COR-L47 (cell line): ENCODE measurements at regions not wholly inside any gene's neighbourhood (a gene's known extent, or its start where the extent isn't known, plus 50 kb on each side); places are given as distances from the start of the nearest gene placed in this dataset.
"Not testable (repeated sequence)": the region's sequence is repeated elsewhere in the genome, so short reads cannot be mapped to it uniquely, and the experiment has no call there.

Experiments
- DNase-seq: peaks from one replicate; lab custom pipeline; 2025; lab: John Stamatoyannopoulos, UW

DNA sequence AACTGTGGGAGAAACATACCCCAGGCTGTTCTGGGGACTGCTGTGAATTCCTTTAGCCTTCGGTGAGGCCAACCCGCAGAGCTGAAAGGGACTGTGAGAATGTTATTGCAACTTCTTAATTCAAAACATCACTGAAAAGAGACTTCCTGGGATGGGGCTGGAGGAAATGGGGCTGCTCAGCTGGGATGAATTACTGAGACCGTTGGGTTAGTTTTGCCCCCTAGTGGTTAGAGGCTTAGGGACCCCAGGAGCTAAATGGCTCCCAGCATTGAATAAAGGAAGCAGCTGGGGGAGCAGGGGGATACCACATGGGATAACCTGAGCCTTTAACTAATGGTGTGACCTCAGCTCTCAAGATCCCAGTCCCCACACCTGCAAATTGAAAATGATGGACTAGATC is 941.1 kb upstream of the FANCL start:
- no peak for DNase-seq

- DNase-seq, result no peak
Observed at GRCh38 chr2:59181347-59181746, 940.2 kb upstream of the FANCL start.

DNA sequence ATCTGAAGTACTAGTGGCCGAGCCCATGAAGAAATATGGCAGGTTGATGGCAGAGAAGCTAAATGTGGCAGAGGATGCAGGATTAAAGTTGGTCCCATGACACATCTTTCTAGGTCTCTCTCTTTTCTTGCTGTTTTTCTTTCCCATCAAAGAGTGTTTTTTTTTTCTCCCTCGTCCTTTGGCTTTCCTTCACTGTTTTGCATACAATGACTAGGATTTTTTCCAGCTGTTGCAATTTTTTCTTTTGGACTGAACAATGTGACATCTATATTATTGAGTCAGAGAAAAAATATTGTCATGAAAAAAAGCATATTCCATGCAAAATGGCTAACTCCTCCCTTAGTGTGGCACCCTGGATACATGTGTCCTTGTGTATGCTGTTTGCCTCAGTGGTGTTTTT is 939.5 kb upstream of the FANCL start:
- no peak for DNase-seq

- DNase-seq, result no peak
Observed at GRCh38 chr2:59180111-59180510, 939.0 kb upstream of the FANCL start.

DNA sequence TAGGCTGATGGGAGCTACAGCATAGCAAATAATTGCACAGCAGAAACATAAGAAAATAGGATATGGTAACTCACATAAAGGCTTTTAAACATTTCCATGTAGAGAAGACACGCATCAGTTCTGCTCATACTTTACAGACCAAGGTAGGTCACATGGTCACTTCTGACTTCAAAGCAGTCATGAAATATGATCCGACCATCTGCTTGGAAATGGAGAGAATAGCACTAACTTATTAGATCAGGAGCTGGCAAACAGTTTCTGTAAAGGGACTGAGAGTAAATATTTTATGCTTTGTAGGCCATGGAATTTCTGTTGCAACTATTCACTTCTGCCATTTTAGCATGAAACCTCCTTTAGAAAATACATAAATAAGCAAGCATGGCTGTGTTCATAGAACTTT is 936.6 kb upstream of the FANCL start:
- DNase-seq, result no peak

- no peak for DNase-seq
Observed at GRCh38 chr2:59176737-59177136, 935.6 kb upstream of the FANCL start.

GRCh38 chr2:59174536-59175243 is 933.6 kb upstream of the FANCL start:
- no peak for DNase-seq

DNA sequence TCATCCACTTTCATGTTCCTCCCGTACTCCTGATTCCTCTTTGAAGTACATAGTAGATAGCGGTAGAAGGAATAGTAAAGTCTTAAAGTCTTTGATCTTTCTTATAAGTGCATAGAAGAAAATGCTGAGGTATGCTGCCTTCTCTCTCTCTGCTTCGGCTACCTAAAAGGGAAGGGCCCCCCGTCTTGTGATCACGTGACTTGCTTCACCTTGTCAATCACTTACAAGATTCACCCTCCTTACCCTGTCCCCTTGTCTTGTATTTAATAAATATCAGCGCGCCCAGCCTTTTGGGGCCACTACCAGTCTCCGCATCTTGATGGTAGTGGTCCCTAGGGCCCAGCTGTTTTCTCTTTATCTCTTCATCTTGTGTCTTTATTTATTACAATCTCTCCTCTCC is 932.2 kb upstream of the FANCL start:
- DNase-seq, result no peak

- DNase-seq, result no peak
Observed at GRCh38 chr2:59171019-59171418, 929.9 kb upstream of the FANCL start.

GRCh38 chr2:59168766-59169165 is 927.6 kb upstream of the FANCL start:
- DNase-seq, result no peak

DNA sequence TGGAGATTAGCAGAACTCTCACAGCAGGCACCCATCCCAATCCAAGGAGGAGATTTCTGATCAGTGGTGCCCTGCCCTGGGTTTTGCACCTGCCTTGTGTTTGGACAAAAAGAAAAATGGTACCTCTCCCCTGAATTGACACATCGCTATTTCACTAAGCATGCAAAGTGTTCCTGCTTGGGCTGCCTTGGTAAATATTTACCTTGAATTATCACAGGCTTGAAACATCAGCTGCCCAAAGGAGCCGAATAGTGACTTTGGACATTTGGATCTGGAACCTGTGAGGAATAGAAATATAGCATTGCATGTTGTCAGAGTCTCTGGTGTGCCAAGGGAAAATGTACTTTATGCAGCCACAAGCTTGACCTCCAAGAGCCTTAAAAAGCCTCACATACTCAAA is 926.4 kb upstream of the FANCL start:
- DNase-seq, result peak; percentile 59

GRCh38 chr2:59157908-59158307 is 916.8 kb upstream of the FANCL start:
- DNase-seq, result not testable (repeated sequence)

DNA sequence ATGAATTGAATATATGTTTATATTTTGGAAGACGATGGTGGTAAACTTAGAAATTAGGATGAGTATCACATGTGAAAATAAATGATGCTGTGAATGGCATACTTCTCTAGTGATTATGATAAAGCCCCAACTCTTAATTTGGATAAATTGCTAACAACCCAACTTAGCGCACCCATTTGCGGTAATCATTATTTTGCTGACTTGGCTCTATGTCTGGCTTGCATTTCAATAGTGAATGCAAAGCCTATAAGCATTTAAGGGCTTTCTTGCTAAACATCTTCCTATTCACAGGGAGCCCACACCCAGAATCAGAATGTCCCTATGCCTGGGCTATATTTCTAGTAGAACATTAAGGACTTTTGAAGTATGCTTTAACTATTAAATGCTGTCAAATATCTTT is 910.7 kb upstream of the FANCL start:
- no peak for DNase-seq

DNA sequence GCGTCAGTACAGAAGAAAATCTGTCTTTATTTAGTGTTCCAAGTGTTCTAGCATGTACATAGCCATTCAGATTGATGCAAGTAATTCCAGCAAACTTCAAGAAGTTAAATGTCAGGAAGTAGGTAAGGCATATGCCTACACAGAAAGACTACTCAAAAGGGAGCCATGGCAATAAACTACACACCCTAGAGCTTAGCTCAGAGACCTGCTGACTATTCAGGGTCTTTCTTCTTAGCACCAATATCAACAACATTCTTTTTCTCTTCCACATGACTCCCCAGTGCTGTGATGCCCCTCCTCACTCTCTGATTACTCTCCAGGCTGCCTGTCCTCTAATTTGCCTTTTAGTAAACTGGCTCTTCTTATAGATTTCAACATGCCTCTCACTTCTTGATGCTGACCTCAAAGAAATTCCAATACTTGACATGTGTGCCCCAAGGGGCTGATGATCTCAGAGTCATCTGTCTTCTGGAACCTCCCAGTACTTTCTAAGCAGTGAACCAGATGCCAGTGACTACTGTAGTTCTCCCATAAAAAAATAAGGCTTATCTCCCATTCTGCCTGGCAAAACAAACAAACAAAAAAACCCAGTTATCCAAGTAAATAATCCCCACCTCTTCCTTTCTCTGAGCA is 909.2 kb upstream of the FANCL start:
- no peak for DNase-seq

DNA sequence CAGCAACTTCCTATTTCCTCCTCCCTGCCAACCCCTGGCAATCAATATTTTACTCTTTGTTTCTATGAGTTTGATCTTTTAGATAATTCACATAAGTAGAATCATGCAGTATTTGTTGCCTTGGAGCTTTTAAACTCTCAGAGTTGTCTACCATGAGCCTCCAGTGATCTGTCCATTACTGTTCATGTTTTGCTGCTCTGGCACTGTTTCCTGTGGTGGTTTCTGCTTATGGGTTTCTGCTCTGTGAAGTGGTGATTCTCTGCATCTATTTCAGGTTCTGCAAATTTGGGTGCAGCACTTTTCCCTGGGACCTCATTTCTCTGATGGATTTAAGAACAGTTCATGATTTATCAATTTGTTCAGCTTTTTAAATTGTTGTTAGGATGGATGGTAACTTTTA is 908.1 kb upstream of the FANCL start:
- DNase-seq, result no peak

GRCh38 chr2:59112258-59112657 is 871.1 kb upstream of the FANCL start:
- DNase-seq, result no peak

DNA sequence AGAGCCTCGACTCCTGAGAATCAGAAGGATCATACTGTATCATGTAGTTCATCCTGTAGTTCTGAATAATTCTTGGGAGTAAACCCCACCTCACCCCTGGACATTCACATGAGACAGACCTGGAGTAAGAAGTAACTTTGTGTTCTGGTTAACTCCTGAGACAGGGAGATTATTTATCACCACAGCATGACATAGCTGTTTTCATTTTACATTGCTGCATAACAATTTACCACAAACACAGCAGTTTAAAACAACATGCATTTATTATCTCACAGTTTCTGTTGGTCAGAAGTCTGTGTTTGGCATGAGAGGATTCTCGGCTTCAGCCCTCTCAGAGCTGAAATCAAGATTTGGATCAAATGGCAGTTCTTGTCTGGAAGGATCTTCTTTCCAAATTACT is 855.8 kb upstream of the FANCL start:
- DNase-seq, result no peak

GRCh38 chr2:59093571-59093970 is 852.4 kb upstream of the FANCL start:
- DNase-seq, result no peak

- DNase-seq, result no peak
Observed at GRCh38 chr2:59084326-59084725, 843.2 kb upstream of the FANCL start.

DNA sequence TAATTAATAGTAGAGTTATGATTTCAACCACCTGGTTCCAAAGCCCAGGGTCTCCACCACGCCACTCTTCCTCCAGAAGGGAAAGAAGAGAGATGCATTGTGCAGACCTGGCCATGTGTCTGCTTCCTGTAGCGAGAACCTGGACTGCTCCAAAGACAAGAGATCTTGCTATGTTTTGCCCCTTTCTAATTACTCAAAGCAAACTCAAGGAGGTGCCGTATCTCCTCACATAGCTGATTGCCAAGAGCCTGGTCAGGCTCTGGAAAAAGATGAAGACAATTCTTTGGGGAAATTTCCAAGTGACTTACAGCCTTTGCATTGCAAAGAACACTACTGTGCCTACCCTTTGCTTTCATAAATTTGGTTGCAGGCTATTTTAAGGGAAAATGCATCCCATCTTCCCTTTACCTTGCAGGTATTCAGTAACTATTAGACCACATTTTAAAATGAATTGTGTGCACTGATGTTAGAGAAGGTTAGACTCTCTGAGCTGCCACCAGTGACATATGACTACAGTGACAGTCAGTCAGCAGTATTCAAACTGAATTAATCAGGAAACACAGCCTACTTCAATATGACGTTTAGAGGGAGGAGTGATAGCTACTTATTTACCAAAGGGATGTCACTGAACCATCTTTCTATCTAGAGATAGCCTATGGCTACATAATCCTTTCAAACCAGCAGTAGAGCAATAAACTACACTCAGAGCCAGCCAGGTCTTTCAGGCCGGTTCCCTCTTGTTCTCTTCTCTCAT is 842.1 kb upstream of the FANCL start:
- DNase-seq, result no peak

DNA sequence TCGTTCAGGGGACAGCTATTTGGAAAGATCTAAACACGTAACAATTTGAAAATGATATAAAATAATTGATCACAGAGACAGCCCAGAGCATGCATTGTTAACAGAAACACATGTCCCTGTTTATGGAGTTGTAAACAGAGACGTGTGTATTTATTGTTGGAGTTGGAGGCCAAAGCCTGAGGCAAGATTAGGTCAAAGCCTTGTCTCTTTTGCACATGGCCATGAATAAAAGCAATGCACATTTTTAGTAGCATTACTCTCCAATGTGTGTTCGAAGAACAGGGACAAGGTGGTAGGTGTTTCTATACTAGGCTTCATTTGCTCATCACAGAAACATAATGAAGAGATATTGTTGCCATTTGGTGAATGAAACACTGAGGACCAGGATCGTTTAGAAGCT is 841.5 kb upstream of the FANCL start:
- no peak for DNase-seq

DNA sequence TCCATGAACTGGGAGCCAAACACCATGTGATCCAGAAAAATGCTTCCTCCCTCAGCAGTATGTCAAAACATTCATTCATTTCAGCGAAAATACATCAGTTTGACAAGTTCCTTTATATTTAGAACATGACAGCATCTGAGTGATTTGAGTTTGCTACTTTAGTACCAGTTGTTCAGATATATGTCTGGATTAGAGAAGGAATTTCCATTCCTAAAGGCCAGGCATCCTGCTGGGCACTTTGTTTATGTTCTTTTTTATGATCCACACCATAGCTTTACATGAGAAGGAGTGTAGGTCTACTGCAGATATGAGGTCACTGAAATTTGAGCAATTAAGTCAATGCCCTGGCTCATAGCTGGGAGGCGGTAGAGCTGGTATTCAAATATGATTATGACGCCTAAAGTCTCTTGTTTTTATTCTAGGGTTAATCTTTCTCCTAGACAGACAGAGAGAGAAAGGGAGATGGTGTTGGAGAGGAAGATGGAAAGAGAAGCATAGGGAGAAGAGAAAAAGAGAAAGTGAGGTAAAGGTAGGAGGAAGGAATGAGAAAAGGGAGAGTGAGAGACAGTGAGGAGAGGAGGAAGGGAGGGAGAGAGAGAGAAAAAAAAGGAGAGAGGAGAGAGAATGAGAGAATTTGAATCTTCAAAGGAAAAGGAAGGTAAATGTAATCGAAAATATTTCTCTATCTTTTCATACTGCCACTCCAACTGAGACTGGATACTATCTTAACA is 839.5 kb upstream of the FANCL start:
- no peak for DNase-seq
